Panc1 (cell line): ENCODE measurements at regions not wholly inside any gene's neighbourhood (a gene's known extent, or its start where the extent isn't known, plus 50 kb on each side); places are given as distances from the start of the nearest gene placed in this dataset.

Source experiments
- ATAC-seq: fragments of 200-7000 bp; cut with Tn5 transposase; 2 replicates; pipeline ENCODE4 v1.9.1; 2020; ENCODE audit warnings: mild to moderate bottlenecking, moderate library complexity
- BruUV-seq: library from RNA; stranded (reverse); fragments of 400-500 nt; replicated peaks from 2 replicates; lab custom pipeline; 2021; lab: Mats Ljungman, UMichigan
- CTCF ChIA-PET: fragments of 300-600 bp; sonication (Branson Sonifier 250); formaldehyde crosslinking; loops from one replicate; lab custom pipeline; 2022; ENCODE audit warnings: antibody characterized with exemption; lab: Charles Lee
- POLR2A ChIA-PET: fragments of 300-600 bp; sonication (Branson Sonifier 250); formaldehyde crosslinking; loops from one replicate; lab custom pipeline; 2022; ENCODE audit warnings: antibody characterized with exemption; lab: Charles Lee
- DNase-seq: peaks from one replicate; pipeline ENCODE4 v3.0.0-alpha.2; 2010; ENCODE audit warnings: low read depth, low spot score
- H3K27ac ChIP-seq: 2 replicates; pipeline ENCODE4 v1.5.1; 2011; ENCODE audit warnings: mild to moderate bottlenecking, low read length, inconsistent platforms
- H3K27me3 ChIP-seq: fragments of 200-500 bp; sonication (Bioruptor generic); 2 replicates; pipeline ENCODE4 v1.6.0; 2014; ENCODE audit warnings: low read length, inconsistent platforms; ENCODE audit not compliant: control insufficient read depth, insufficient read depth
- H3K36me3 ChIP-seq: fragments of 200-500 bp; sonication (Bioruptor generic); 2 replicates; pipeline ENCODE4 v1.5.1; 2014; ENCODE audit warnings: inconsistent platforms, mild to moderate bottlenecking, low read length, moderate library complexity; ENCODE audit not compliant: control insufficient read depth, insufficient read depth
- H3K4me1 ChIP-seq: 2 replicates; pipeline ENCODE4 v1.5.1; 2011; ENCODE audit warnings: inconsistent platforms, mild to moderate bottlenecking, low read length, moderate library complexity; ENCODE audit not compliant: control insufficient read depth, insufficient read depth
- H3K4me3 ChIP-seq, 2 experiments: 2 replicates each; pipeline ENCODE4 v1.5.1; 2011 to 2012; ENCODE audit warnings: low read depth in 2 of 2, low read length in 2 of 2, mild to moderate bottlenecking in 2 of 2, inconsistent platforms in 1 of 2, moderate library complexity in 1 of 2
- H3K9me3 ChIP-seq: fragments of 200-500 bp; sonication (Bioruptor generic); 2 replicates; pipeline ENCODE4 v1.5.1; 2014; ENCODE audit warnings: low read depth, mild to moderate bottlenecking, inconsistent platforms, low read length, moderate library complexity; ENCODE audit not compliant: control insufficient read depth, insufficient read depth
- CTCF ChIP-seq: fragments of 450-650 bp; IDR thresholded peaks from 2 replicates; pipeline ENCODE4 v1.5.1; 2017; ENCODE audit warnings: mild to moderate bottlenecking
- POLR2AphosphoS5 ChIP-seq: IDR thresholded peaks from 2 replicates; pipeline ENCODE4 v1.6.1; 2012; ENCODE audit warnings: mild to moderate bottlenecking, low read depth, low read length, moderate library complexity
- SIN3A ChIP-seq: IDR thresholded peaks from 2 replicates; pipeline ENCODE4 v1.6.1; 2012; ENCODE audit warnings: low read depth, mild to moderate bottlenecking, low read length, moderate library complexity, borderline replicate concordance; ENCODE audit not compliant: insufficient read depth
- TCF7L2 ChIP-seq: IDR thresholded peaks from 2 replicates; pipeline ENCODE4 v1.6.1; 2011; ENCODE audit warnings: mild to moderate bottlenecking, low read depth, low read length, inconsistent platforms
- in situ Hi-C: cut with HindIII; loops from 2 replicates; pipeline ENCODE4 v1.10.0; 2016; ENCODE audit warnings: low sequenced_read_pairs, low pct_unique_long_range_greater_than_20kb
- intact Hi-C: fragments of 100-400 bp; cut with micrococcal nuclease; formaldehyde crosslinking; loops from one replicate; pipeline ENCODE4 v1.10.0; 2022; ENCODE audit not compliant: unreplicated experiment
- TF ChIP-seq, protein P1 (sequence below), 2 experiments: IDR thresholded peaks; 2 replicates each; pipeline ENCODE4 v1.6.1; 2011 to 2012; ENCODE audit warnings: low read depth in 2 of 2, control low read depth in 1 of 2, low read length in 1 of 2, mild to moderate bottlenecking in 1 of 2, moderate library complexity in 1 of 2; ENCODE audit not compliant: insufficient read depth in 1 of 2

- TF ChIP-seq TCF7L2 (no peak), SIN3A (no peak), CTCF (no peak)
- Histone ChIP-seq H3K9me3 (no peaks in the 10 kb centered on the region), H3K4me1 (no peaks in the 10 kb centered on the region), H3K4me3 (no peak overlapping the region), H3K27me3 (no peaks in the 10 kb centered on the region; the same call in 1 of the 2 replicates), H3K27ac (no peak overlapping the region), H3K36me3 (no peaks in the 10 kb centered on the region)
- in situ Hi-C loops (no loop called here), intact Hi-C loops (no loop called here)
- no TSS peak for BruUV-seq
- CTCF ChIA-PET, result no interaction called here
- DNase-seq (no peak), ATAC-seq (no peak)
- POLR2A ChIA-PET, result no interaction called here
Observed at GRCh38 chr2:63696496-63696895, 107.7 kb downstream of the MDH1 start.

- DNase-seq, result no peak
- CTCF ChIA-PET, result no interaction called here
- in situ Hi-C loops (no loop called here), intact Hi-C loops (no loop called here)
- POLR2A ChIA-PET, result no interaction called here
- TF ChIP-seq CTCF, result no peak
- TF ChIP-seq TCF7L2, result no peak
- TF ChIP-seq SIN3A, result no peak
- TF ChIP-seq, protein P1, sequence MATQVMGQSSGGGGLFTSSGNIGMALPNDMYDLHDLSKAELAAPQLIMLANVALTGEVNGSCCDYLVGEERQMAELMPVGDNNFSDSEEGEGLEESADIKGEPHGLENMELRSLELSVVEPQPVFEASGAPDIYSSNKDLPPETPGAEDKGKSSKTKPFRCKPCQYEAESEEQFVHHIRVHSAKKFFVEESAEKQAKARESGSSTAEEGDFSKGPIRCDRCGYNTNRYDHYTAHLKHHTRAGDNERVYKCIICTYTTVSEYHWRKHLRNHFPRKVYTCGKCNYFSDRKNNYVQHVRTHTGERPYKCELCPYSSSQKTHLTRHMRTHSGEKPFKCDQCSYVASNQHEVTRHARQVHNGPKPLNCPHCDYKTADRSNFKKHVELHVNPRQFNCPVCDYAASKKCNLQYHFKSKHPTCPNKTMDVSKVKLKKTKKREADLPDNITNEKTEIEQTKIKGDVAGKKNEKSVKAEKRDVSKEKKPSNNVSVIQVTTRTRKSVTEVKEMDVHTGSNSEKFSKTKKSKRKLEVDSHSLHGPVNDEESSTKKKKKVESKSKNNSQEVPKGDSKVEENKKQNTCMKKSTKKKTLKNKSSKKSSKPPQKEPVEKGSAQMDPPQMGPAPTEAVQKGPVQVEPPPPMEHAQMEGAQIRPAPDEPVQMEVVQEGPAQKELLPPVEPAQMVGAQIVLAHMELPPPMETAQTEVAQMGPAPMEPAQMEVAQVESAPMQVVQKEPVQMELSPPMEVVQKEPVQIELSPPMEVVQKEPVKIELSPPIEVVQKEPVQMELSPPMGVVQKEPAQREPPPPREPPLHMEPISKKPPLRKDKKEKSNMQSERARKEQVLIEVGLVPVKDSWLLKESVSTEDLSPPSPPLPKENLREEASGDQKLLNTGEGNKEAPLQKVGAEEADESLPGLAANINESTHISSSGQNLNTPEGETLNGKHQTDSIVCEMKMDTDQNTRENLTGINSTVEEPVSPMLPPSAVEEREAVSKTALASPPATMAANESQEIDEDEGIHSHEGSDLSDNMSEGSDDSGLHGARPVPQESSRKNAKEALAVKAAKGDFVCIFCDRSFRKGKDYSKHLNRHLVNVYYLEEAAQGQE (IDR thresholded peaks at IDR 0.05; ENCODE audit: insufficient read depth in 1 of 2, low read depth in 2 of 2, low read length in 1 of 2), result no peak
- TF ChIP-seq POLR2AphosphoS5, result no peak
- Histone ChIP-seq H3K27me3 (no peaks in the 10 kb centered on the region; the same call in 1 of the 2 replicates), H3K36me3 (no peaks in the 10 kb centered on the region), H3K4me1 (no peaks in the 10 kb centered on the region), H3K27ac (no peak overlapping the region), H3K4me3 (no peak overlapping the region), H3K9me3 (no peaks in the 10 kb centered on the region)
- ATAC-seq, result no peak
- no TSS peak for BruUV-seq
Observed at GRCh38 chr2:63697160-63697559, 108.4 kb downstream of the MDH1 start.
